ENCODE measurements at regions not wholly inside any gene's neighbourhood (a gene's known extent, or its start where the extent isn't known, plus 50 kb on each side); places are given as distances from the start of the nearest gene placed in this dataset.

GRCh38 chr11:119895981-119896380 is 167.0 kb upstream of the NECTIN1 start:
- no peak for ATAC-seq
- Histone ChIP-seq H3K27me3 (ENCODE audit: insufficient read depth) (no peaks in the 10 kb centered on the region), H4K20me1 (replicated peaks; ENCODE audit: insufficient read depth) (no peaks in the 10 kb centered on the region), H3K79me2 (replicated peaks; ENCODE audit: insufficient read depth) (no peaks in the 10 kb centered on the region), H3K27ac (ENCODE audit: low read depth) (no peak overlapping the region), H3K9me2 (ENCODE audit: insufficient read depth) (no peaks in the 10 kb centered on the region), H3K4me3 (no peak overlapping the region), H3F3A (replicated peaks; ENCODE audit: low read depth) (no peaks in the 10 kb centered on the region), H3K4me1 (ENCODE audit: insufficient read depth) (peaks cover 6% of the 10 kb centered on the region; the same call in 1 of the 2 replicates), H2AFZ (no peak overlapping the region), H3K4me2 (no peak overlapping the region), H3K36me3 (ENCODE audit: insufficient read depth) (no peaks in the 10 kb centered on the region)
- no peaks in the 10 kb centered on the region for H3K36me3 Mint-ChIP-seq (ENCODE audit: low read depth)
- TF ChIP-seq STAT1 (IDR thresholded peaks at IDR 0.05; ENCODE audit: unreplicated experiment): no peak
- no peak for TF ChIP-seq EZH2phosphoT487 (IDR thresholded peaks at IDR 0.05; ENCODE audit: unreplicated experiment)
- TF ChIP-seq CTCF (conservative IDR thresholded peaks at IDR 0.05; ENCODE audit: low read depth in 2 of 2): no peak
- no peak for TF ChIP-seq JUNB (IDR thresholded peaks at IDR 0.05; ENCODE audit: unreplicated experiment)
- TF ChIP-seq POLR2AphosphoS5 (IDR thresholded peaks at IDR 0.05; ENCODE audit: low read depth): no peak
- H3K4me1 Mint-ChIP-seq: peaks cover 28% of the 10 kb centered on the region
- DNase-seq (ENCODE audit: low spot score): no peak
- no peaks in the 10 kb centered on the region for H3K9me3 Mint-ChIP-seq
- no peak overlapping the region for H3K4me3 Mint-ChIP-seq
- peaks cover 16% of the 10 kb centered on the region for H3K27me3 Mint-ChIP-seq (ENCODE audit: insufficient read depth, low read depth, poor library complexity)
- no peak overlapping the region for H3K27ac Mint-ChIP-seq

- Histone ChIP-seq H3F3A (replicated peaks; ENCODE audit: low read depth) (no peaks in the 10 kb centered on the region), H3K4me3 (no peak overlapping the region), H3K4me2 (no peak overlapping the region), H3K36me3 (ENCODE audit: insufficient read depth) (no peaks in the 10 kb centered on the region), H4K20me1 (replicated peaks; ENCODE audit: insufficient read depth) (no peaks in the 10 kb centered on the region), H2AFZ (no peak overlapping the region), H3K27me3 (ENCODE audit: insufficient read depth) (no peaks in the 10 kb centered on the region), H3K9me2 (ENCODE audit: insufficient read depth) (no peaks in the 10 kb centered on the region), H3K4me1 (ENCODE audit: insufficient read depth) (peaks cover 6% of the 10 kb centered on the region; the same call in 1 of the 2 replicates), H3K79me2 (replicated peaks; ENCODE audit: insufficient read depth) (no peaks in the 10 kb centered on the region), H3K27ac (ENCODE audit: low read depth) (no peak overlapping the region)
- no peak for ATAC-seq
- Mint-ChIP-seq H3K4me1 (peaks cover 23% of the 10 kb centered on the region), H3K9me3 (no peaks in the 10 kb centered on the region), H3K27me3 (ENCODE audit: insufficient read depth, low read depth, poor library complexity) (peaks cover 11% of the 10 kb centered on the region), H3K27ac (no peak overlapping the region), H3K36me3 (ENCODE audit: low read depth) (no peaks in the 10 kb centered on the region), H3K4me3 (no peak overlapping the region)
- no peak for TF ChIP-seq EZH2phosphoT487 (IDR thresholded peaks at IDR 0.05; ENCODE audit: unreplicated experiment)
- DNase-seq (ENCODE audit: low spot score): no peak
These were observed 165.9 kb upstream of the NECTIN1 start for GRCh38 chr11:119894916-119895315.

- H3K4me2 ChIP-seq: no peak overlapping the region
- no peaks in the 10 kb centered on the region for H3K79me2 ChIP-seq (replicated peaks; ENCODE audit: insufficient read depth)
- no peak overlapping the region for H3K4me3 ChIP-seq
- DNase-seq (ENCODE audit: low spot score) (no peak), ATAC-seq (peak; percentile 64)
- Mint-ChIP-seq H3K27ac (no peak overlapping the region), H3K4me1 (peaks cover 11% of the 10 kb centered on the region), H3K27me3 (ENCODE audit: insufficient read depth, low read depth, poor library complexity) (peaks cover 13% of the 10 kb centered on the region), H3K36me3 (ENCODE audit: low read depth) (no peaks in the 10 kb centered on the region), H3K9me3 (no peaks in the 10 kb centered on the region), H3K4me3 (no peak overlapping the region)
- no peaks in the 10 kb centered on the region for H3K4me1 ChIP-seq (ENCODE audit: insufficient read depth)
- 0 out of 2 replicates have a peak overlapping the region, but pooled peaks have one; percentile 32 for H2AFZ ChIP-seq
- H3K27ac ChIP-seq (ENCODE audit: low read depth): no peak overlapping the region
- no peaks in the 10 kb centered on the region for H3K36me3 ChIP-seq (ENCODE audit: insufficient read depth)
- no peaks in the 10 kb centered on the region for H3K27me3 ChIP-seq (ENCODE audit: insufficient read depth)
- H4K20me1 ChIP-seq (replicated peaks; ENCODE audit: insufficient read depth): no peaks in the 10 kb centered on the region
- H3F3A ChIP-seq (replicated peaks; ENCODE audit: low read depth): no peaks in the 10 kb centered on the region
- peaks cover 3% of the 10 kb centered on the region; the same call in 1 of the 2 replicates for H3K9me2 ChIP-seq (ENCODE audit: insufficient read depth)
- TF ChIP-seq POLR2AphosphoS5 (IDR thresholded peaks at IDR 0.05; ENCODE audit: low read depth): no peak
- TF ChIP-seq JUNB (IDR thresholded peaks at IDR 0.05; ENCODE audit: unreplicated experiment): no peak
- TF ChIP-seq EZH2 (IDR thresholded peaks at IDR 0.05; ENCODE audit: low read depth, unreplicated experiment): no peak
- no peak for TF ChIP-seq ZNF331 (CRISPR knock-in tag; IDR thresholded peaks at IDR 0.05; ENCODE audit: low read depth)
- no peak for TF ChIP-seq STAT1 (IDR thresholded peaks at IDR 0.05; ENCODE audit: unreplicated experiment)
- TF ChIP-seq ETS1 (IDR thresholded peaks at IDR 0.05): no peak
- no peak for TF ChIP-seq REST (IDR thresholded peaks at IDR 0.05; ENCODE audit: unreplicated experiment)
- TF ChIP-seq CTCF (conservative IDR thresholded peaks at IDR 0.05; ENCODE audit: low read depth in 2 of 2): no peak
These were observed 163.4 kb upstream of the NECTIN1 start for GRCh38 chr11:119892311-119892808.
